Breast epithelium (tissue), 3 donors: ENCODE measurements at regions not wholly inside any gene's neighbourhood (a gene's known extent, or its start where the extent isn't known, plus 50 kb on each side); places are given as distances from the start of the nearest gene placed in this dataset.

Source experiments
- CTCF ChIP-seq, 3 donors: fragments of 450-650 bp; IDR thresholded peaks; one replicate each; pipeline ENCODE4 v1.5.1; 2016 to 2017; ENCODE audit warnings: antibody characterized with exemption in 3 of 3, mild to moderate bottlenecking in 3 of 3, moderate library complexity in 3 of 3
- POLR2A ChIP-seq: fragments of 450-650 bp; IDR thresholded peaks from one replicate; pipeline ENCODE4 v1.6.1; 2016; ENCODE audit warnings: antibody characterized with exemption, mild to moderate bottlenecking, moderate library complexity
- POLR2AphosphoS5 ChIP-seq, 3 donors: sonication (generic); formaldehyde crosslinking; IDR thresholded peaks; one replicate each; pipeline ENCODE4 v1.6.1; 2017; ENCODE audit warnings: antibody characterized with exemption in 3 of 3

GRCh38 chr17:72321896-72322295 lies 201.1 kb downstream of the SOX9 start:
- TF ChIP-seq POLR2A: no peak
- no peak for TF ChIP-seq POLR2AphosphoS5 (IDR thresholded peaks at IDR 0.05)
- TF ChIP-seq CTCF (IDR thresholded peaks at IDR 0.05): no peak
